GM19438 (cell line): ENCODE measurements at regions not wholly inside any gene's neighbourhood (a gene's known extent, or its start where the extent isn't known, plus 50 kb on each side); places are given as distances from the start of the nearest gene placed in this dataset.
"Not testable (repeated sequence)": the region's sequence is repeated elsewhere in the genome, so short reads cannot be mapped to it uniquely, and the experiment has no call there.

ENCODE experiments used
- ATAC-seq: cut with Tn5 transposase; IDR thresholded peaks from one replicate; pipeline ENCODE4 v1.9.1; 2021; ENCODE audit warnings: low read depth; ENCODE audit not compliant: unreplicated experiment

GRCh38 chr11:96875712-96876111, 485.9 kb downstream of the JRKL start:
- no peak for ATAC-seq

- no peak for ATAC-seq
Measured at GRCh38 chr11:96878299-96879051, 488.7 kb downstream of the JRKL start.

DNA sequence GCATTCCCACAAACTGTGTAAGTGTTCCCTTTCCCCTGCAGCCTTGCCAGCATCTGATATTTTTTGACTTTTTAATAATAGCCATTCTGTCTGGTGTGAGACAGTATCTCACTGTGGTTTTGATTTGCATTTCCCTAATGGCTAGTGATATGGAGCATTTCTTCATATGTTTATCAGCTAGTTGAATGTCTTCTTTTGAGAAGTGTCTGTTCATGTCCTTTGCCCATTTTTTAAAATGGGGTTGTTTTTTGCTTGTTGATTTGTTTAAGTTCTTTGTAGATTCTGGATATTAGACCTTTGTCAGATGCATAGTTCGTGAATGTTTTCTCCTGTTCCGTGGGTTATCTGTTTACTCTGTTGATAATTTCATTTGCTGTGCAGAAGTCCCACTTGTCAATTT, 492.8 kb downstream of the JRKL start:
- not testable (repeated sequence) for ATAC-seq

GRCh38 chr11:96885405-96885804, 495.6 kb downstream of the JRKL start:
- no peak for ATAC-seq

DNA sequence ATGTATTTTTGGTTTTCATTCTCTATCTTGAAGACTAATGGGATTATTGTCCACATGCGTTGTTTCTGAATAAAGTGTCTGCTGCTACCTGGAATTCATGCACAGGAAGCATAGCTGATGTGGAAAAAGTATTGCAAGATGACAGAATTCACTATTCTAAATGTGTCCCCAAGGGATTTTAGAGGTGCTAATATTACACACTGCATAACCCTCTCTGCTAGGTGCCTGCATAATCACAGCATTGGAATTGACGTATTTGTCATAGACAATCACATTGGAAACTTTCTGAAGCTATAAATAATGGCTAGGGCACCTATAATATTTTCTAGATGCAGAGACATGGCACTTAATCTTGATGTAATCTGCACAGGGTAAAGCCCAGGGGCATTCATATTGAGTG, 496.1 kb downstream of the JRKL start:
- ATAC-seq: no peak

GRCh38 chr11:96893988-96894387, 504.2 kb downstream of the JRKL start:
- no peak for ATAC-seq

- no peak for ATAC-seq
Measured at GRCh38 chr11:96894587-96894986, 504.8 kb downstream of the JRKL start.

GRCh38 chr11:96899971-96900370, 510.2 kb downstream of the JRKL start:
- ATAC-seq: no peak

- ATAC-seq: no peak
Measured at GRCh38 chr11:96905143-96905542, 515.3 kb downstream of the JRKL start.

DNA sequence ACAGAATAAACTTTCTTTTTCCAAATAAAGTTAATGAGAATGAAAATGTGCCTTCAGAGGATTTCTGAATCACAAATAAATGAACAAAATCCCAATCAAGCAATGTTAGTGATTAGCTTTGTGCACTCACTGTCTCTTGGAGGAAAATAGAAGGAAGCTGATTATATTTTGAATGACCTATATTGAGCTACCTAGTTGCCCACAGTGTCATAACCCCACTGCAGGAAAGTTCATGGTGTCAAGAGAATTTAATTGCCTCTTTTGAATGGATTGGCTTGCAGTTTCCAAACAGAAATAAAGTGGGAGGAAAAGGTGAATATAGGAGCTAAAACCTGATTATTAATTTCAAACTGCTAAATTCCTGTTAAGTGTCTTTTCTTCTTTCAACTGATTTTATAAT, 515.9 kb downstream of the JRKL start:
- ATAC-seq: no peak

- ATAC-seq: no peak
Measured at GRCh38 chr11:96906476-96906875, 516.7 kb downstream of the JRKL start.

DNA sequence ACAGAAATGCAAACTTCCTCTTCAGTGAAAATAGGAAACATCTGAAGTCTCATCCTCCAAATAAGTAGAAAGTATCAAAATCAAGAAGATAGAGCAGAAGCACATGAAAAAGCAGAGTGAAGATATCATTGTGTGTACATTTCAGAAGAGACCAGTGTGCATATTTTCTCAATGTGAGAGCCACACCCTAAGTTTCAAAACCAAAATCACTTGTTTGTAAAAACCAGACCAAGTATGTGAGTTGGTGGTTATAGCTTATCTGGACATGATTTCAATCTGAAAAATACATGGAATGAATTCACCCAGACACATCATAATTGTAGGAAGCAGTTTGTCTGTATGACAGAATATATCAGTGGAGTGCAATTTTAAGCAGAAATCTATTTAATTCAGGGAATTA, 536.0 kb downstream of the JRKL start:
- no peak for ATAC-seq

- ATAC-seq: no peak
Measured at GRCh38 chr11:96940227-96940626, 550.4 kb downstream of the JRKL start.

- ATAC-seq: no peak
Measured at GRCh38 chr11:96942855-96943254, 553.0 kb downstream of the JRKL start.

- ATAC-seq: no peak
Measured at GRCh38 chr11:96943970-96944369, 554.2 kb downstream of the JRKL start.

DNA sequence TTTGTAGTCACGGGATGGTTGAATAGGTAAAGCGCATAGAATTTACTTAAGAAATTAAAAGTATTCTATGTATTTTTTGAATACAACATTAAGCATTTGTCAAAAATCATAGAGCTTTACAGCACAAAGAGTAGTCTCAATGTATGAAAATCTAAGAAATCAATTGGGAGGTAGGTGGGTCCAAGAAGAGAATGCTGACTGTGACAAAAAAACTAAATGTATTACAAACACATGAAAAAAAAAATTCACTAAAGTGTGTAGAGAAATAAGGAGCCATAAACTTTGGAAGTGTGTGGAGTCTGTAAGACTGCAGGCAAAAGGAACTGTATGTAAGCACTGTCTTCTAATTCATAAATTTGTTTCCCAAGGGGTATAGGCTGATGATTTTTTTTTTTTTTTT, 558.3 kb downstream of the JRKL start:
- ATAC-seq: no peak

DNA sequence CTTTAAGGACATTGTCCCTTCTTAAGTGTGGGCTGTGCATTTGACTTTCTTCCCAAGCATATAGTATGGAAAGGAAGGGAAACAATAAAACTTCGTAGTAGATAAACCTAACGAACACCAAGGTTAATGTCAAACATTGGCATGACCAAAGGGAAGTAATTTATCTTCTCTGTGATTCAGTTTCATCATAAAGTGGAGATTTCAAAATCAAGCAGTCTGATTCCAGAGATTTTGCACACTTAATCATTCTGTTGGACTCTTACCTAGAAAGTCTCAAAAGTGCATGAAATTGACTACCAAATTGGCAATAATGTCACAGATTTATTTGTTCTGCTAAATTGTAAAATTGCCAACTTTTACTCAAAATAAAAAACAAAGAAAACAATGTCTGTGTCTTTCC, 559.7 kb downstream of the JRKL start:
- no peak for ATAC-seq

- no peak for ATAC-seq
Measured at GRCh38 chr11:96954587-96955242, 564.9 kb downstream of the JRKL start.

DNA sequence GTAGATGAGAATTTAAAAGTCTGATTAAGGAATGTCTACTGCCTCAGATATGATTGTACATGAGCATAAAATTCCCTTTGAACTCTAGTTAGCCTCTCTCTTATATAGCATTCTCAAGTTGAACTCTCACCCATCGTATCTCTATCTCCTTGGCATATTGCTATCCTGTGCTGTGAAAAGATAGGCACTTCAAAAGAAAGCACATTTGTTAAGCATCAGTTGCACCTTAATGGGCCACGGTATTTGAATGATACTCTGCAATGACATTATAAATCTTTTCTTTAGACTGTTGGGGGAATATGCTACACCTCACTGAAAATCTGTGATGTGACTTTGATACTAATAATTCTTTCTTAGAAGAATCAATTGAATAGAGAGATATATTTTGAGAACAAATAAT, 570.7 kb downstream of the JRKL start:
- no peak for ATAC-seq

DNA sequence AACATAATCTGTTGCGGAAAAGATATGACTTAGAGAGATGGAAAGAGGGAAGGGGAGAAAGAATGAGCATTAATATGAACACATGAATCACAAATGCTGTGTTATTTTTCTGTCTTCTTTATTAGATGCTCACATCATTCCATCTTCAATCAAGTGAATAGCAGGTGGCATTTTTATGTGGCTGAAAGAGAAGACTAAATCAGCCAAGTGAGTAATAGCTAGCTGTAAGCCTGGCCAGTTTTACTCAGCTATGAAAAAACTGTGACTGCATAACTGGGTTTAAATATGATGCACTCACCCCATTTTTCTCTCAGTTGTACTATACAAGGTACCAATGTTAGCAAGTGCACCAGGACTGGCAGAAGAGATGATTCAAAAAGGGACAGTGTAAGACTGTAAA, 571.1 kb downstream of the JRKL start:
- ATAC-seq: no peak

GRCh38 chr11:96961931-96962330, 572.1 kb downstream of the JRKL start:
- ATAC-seq: no peak

DNA sequence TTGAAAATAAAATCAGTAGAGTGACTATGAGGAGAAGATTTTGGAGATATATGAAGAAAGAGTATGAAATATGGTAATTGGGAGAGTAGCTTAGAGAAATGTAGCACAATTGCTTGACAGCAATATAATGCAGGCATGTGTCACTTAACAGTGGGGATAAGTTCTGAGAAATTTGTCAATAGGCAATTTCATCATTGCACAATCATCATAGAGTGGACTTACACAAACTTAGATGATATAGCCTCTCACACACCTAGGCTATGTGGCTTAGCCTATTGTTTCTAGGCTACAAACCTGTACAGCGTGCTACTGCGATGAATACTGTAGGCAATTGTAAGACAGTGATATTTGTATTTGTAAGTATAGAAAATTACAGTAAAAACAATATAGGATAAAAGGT, 573.6 kb downstream of the JRKL start:
- ATAC-seq: no peak
